Osteoblast (primary cell): ENCODE measurements at regions not wholly inside any gene's neighbourhood (a gene's known extent, or its start where the extent isn't known, plus 50 kb on each side); places are given as distances from the start of the nearest gene placed in this dataset.

ENCODE experiments used
- DNase-seq: peaks from one replicate; pipeline ENCODE4 v3.0.0; 2011; ENCODE audit warnings: low spot score, mixed read lengths; ENCODE audit not compliant: insufficient read length; ENCODE audit errors: missing footprints
- H2AFZ ChIP-seq: 2 replicates; pipeline ENCODE4 v1.6.0; 2011; ENCODE audit warnings: mild to moderate bottlenecking, low read length
- H3K27ac ChIP-seq: 2 replicates; pipeline ENCODE4 v1.5.1; 2011; ENCODE audit warnings: mild to moderate bottlenecking, low read depth, low read length, moderate library complexity
- H3K27me3 ChIP-seq: 2 replicates; pipeline ENCODE4 v1.6.0; 2012; ENCODE audit warnings: mild to moderate bottlenecking, control low read depth, inconsistent platforms, low read length, moderate library complexity; ENCODE audit not compliant: insufficient read depth
- H3K36me3 ChIP-seq: 2 replicates; pipeline ENCODE4 v1.5.1; 2011; ENCODE audit warnings: mild to moderate bottlenecking, low read length, control low read depth, moderate library complexity; ENCODE audit not compliant: insufficient read depth
- H3K4me1 ChIP-seq: 2 replicates; pipeline ENCODE4 v1.5.1; 2011; ENCODE audit warnings: mild to moderate bottlenecking, low read length, control low read depth, moderate library complexity; ENCODE audit not compliant: insufficient read depth
- H3K4me2 ChIP-seq: 2 replicates; pipeline ENCODE4 v1.6.0; 2011; ENCODE audit warnings: mild to moderate bottlenecking, low read length; ENCODE audit not compliant: insufficient read depth
- H3K4me3 ChIP-seq: fragments of 200-600 bp; sonication (generic); 3 replicates; pipeline ENCODE4 v1.5.1; 2012; ENCODE audit warnings: mild to moderate bottlenecking, low read length, inconsistent platforms; ENCODE audit not compliant: insufficient read depth
- H3K79me2 ChIP-seq: 2 replicates; pipeline ENCODE4 v1.6.0; 2012; ENCODE audit warnings: mild to moderate bottlenecking, low read length, control low read depth, inconsistent platforms; ENCODE audit not compliant: insufficient read depth
- H3K9me3 ChIP-seq: 2 replicates; pipeline ENCODE4 v1.5.1; 2011; ENCODE audit warnings: low read depth, low read length, control low read depth
- H4K20me1 ChIP-seq: 2 replicates; pipeline ENCODE4 v1.6.0; 2012; ENCODE audit warnings: mild to moderate bottlenecking, low read length, control low read depth; ENCODE audit not compliant: insufficient read depth
- CTCF ChIP-seq: IDR thresholded peaks from 2 replicates; pipeline ENCODE4 v1.5.1; 2011; ENCODE audit warnings: mild to moderate bottlenecking, low read depth, low read length, moderate library complexity; ENCODE audit errors: extremely low read depth

- DNase-seq: peak; percentile 69
- H2AFZ ChIP-seq: peak overlapping the region; percentile 26
- no peaks in the 10 kb centered on the region for H4K20me1 ChIP-seq
- peaks cover 20% of the 10 kb centered on the region for H3K4me1 ChIP-seq
- no peaks in the 10 kb centered on the region for H3K9me3 ChIP-seq
- no peaks in the 10 kb centered on the region for H3K36me3 ChIP-seq
- H3K4me3 ChIP-seq: no peak overlapping the region
- H3K27ac ChIP-seq: no peak overlapping the region
- H3K27me3 ChIP-seq: no peaks in the 10 kb centered on the region
- no peak for TF ChIP-seq CTCF
- peak overlapping the region; percentile 15 for H3K4me2 ChIP-seq
- no peaks in the 10 kb centered on the region for H3K79me2 ChIP-seq
These were observed 296.8 kb downstream of the CLIC5 start for GRCh38 chr6:45718871-45719270.

GRCh38 chr6:45718131-45718530 lies 297.5 kb downstream of the CLIC5 start:
- H3K27me3 ChIP-seq: no peaks in the 10 kb centered on the region
- H4K20me1 ChIP-seq: no peaks in the 10 kb centered on the region
- H3K36me3 ChIP-seq: no peaks in the 10 kb centered on the region
- H3K9me3 ChIP-seq: no peaks in the 10 kb centered on the region
- no peak overlapping the region for H3K4me2 ChIP-seq
- H3K79me2 ChIP-seq: no peaks in the 10 kb centered on the region
- DNase-seq: peak; percentile 5
- no peak overlapping the region for H2AFZ ChIP-seq
- H3K4me3 ChIP-seq: no peak overlapping the region
- no peak for TF ChIP-seq CTCF
- H3K4me1 ChIP-seq: peaks cover 21% of the 10 kb centered on the region
- H3K27ac ChIP-seq: no peak overlapping the region

- Histone ChIP-seq H2AFZ (no peak overlapping the region), H4K20me1 (no peaks in the 10 kb centered on the region), H3K4me1 (peaks cover 21% of the 10 kb centered on the region), H3K9me3 (no peaks in the 10 kb centered on the region), H3K4me2 (no peak overlapping the region), H3K36me3 (no peaks in the 10 kb centered on the region), H3K4me3 (no peak overlapping the region), H3K27ac (no peak overlapping the region), H3K27me3 (no peaks in the 10 kb centered on the region), H3K79me2 (no peaks in the 10 kb centered on the region)
- TF ChIP-seq CTCF: no peak
- no peak for DNase-seq
These were observed 297.9 kb downstream of the CLIC5 start for GRCh38 chr6:45717715-45718114.

GRCh38 chr6:45717027-45717426 lies 298.6 kb downstream of the CLIC5 start:
- no peak overlapping the region for H2AFZ ChIP-seq
- H3K79me2 ChIP-seq: no peaks in the 10 kb centered on the region
- H3K27me3 ChIP-seq: no peaks in the 10 kb centered on the region
- H3K36me3 ChIP-seq: no peaks in the 10 kb centered on the region
- no peak overlapping the region for H3K27ac ChIP-seq
- H4K20me1 ChIP-seq: no peaks in the 10 kb centered on the region
- no peak for TF ChIP-seq CTCF
- no peak for DNase-seq
- no peaks in the 10 kb centered on the region for H3K9me3 ChIP-seq
- no peak overlapping the region for H3K4me3 ChIP-seq
- H3K4me1 ChIP-seq: peaks cover 25% of the 10 kb centered on the region
- H3K4me2 ChIP-seq: no peak overlapping the region
